ENCODE measurements at regions not wholly inside any gene's neighbourhood (a gene's known extent, or its start where the extent isn't known, plus 50 kb on each side); places are given as distances from the start of the nearest gene placed in this dataset.

DNA sequence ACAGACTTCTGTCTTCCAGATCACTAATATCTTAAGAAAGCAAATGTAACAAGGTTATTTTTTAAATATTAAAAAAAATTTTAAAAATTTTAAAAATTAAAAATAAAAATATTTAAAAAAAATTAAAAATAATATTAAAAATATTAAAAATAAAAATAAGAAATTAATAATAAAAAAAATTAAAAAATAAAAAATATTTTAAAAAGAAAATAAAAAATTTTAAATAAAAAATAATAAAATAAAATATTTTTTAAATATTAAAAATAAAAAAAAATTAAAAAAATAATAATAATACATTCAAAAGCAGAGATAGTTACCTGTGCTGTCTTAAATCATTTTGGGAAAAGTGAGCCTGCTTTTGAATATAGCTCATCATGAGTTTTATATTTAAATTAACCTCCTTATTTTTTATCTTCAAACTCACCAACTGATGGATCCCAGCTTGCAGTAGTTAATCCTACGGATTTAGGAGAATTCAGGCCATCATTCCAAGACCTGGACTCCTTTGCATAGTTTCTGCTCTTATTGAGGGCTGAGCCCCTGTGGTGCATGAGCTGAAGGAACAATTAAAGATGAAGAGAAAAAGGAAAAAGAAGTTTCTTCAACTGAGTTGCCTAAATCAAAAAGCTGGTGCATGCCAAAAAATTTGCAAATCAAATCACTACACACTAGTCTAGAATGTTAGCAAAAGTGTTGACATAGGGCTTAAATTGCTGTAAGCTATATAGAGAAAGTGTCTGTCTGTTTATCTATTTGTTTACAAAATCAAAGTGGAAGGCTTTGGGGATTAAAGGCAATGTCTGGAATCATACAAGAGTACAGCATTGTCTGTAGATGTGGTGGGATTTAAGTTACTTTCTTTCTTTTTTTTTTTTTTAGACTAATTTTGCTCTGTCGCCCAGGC lies 50.5 kb upstream of the ZNF438 start:
- DNase-seq (ENCODE audit: low read depth) = no peak

DNA sequence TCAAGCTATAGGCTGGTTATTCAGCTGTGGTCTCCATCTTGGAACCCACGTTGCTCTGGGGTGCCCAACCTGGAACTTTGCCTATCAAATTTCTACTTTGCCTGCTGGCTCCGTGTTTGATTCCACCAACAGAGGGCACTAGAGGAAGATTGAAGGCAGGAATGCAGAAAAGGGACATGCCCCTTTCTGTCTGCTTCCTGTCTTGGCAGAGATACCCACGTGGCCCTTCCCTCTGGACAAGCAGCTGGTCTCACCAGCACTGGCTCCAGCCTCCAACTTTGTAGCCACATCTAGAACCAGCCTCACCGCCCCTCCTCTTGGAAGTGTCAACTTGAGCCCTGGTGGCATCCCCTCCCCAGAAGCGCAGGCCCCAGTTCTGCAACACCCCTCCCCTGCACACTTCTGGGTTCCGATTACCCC lies 52.1 kb upstream of the ZNF438 start:
- no peak for DNase-seq (ENCODE audit: low read depth)

DNA sequence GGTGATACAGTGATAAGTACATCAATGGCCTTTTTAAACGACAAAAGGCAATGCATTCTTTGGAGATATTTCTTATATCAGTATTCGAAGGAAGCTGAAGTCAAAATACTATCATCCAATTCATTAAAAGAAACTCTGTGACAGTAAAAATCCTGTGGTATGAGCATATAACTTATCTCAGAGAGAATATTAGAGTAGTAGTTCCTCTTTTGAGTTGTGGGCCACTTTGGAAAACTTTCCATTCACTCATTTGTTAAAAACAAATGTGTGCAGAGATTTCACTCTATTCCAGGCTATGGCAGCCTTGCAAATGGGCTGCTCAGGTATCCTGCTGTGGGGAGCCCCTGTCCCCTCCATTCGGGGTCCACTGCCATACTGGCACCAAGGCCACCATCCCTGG lies 55.3 kb upstream of the ZNF438 start:
- DNase-seq (ENCODE audit: low read depth) = no peak

DNA sequence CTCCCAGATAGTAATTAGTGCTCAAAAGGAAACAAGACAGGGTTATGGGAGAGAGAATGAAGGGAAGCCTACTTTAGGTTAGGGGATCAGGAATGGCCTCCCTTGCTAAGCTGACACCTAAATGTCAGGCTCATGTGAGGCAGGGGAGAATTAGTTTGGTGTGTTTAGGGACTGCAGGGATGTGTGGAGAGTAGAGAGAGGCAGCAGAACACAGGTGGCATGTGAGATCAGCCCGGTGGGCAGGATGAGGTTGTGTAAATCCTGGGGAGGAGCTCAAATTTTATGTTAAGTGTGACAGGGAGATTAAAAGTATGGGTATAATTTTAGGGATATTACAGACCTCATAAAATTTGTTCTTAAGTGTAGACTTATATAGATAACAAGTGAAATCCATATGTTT lies 56.2 kb upstream of the ZNF438 start:
- no peak for DNase-seq (ENCODE audit: low read depth)

DNA sequence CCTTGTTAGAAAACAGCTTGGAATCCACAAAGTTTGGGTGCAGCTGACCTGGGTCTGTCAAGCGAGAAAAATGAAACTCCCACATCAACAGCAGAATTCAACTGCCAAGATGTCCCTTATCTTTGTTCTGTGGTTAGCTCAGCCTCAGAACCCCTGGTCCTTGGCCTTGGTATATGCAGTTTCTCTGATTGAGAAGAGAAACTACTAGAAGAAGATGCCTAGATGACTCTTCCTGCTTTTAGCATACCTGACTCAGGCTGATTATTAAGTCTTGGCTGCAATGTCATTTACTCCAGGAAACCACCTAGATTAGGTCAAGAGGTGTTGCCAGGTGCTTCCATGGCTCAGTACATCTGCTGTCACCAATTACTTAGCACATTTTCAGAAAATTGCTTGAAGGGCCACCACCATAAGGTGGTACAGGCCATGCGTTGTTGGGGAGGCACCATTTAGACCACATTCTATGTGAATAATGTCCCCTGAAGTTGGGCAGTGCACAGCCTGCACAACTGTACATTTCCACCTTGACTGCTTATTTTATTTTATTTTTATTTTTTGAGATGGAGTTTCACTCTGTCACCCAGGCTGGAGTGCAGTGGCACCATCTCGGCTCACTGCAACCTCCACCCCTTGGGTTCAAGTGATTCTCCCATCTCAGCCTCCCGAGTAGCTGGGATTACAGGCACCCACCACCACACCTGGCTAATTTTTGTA lies 59.4 kb upstream of the ZNF438 start:
- DNase-seq (ENCODE audit: low read depth) = no peak

DNA sequence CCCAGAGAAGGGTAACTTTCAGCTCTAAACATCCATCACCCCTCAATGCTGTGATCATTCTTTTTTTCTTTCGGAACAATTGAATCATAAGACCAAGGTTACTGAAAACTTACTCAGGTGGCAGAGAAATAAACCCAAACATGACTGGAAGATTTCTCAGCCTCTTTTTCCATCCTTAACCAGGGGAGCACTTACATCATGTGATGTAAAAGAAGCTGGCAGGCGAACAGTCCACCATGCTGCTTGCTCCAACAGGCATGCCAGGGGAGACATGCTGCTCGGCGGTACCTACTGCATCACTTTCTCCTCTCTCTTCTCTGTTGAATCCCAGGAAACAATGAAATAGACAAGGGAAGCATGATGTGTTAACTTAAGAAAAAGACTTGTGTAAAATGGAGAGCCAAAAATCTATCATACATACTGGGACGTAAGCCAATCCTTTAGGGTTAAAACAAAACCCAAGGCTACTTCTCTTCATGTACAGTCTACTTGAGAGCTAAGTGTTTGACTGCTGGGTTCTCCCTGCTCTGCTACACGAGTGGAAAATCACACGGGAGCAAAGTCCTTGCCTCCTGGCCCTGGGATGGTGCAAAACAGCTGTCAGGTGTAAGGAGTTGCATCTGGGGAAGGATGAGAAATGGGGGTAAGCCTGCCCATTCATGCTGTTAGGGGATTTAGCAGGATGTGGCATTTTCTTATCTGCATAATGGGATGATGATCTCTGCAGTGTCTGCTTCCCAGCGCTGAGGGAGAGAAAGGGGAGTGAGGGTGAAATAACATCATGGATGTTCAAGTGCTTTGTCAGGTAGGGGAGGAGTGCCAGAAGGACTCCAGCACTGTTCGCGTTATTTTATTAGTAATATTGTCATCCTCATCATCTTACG lies 64.3 kb upstream of the ZNF438 start:
- no peak for DNase-seq (ENCODE audit: low read depth)

DNA sequence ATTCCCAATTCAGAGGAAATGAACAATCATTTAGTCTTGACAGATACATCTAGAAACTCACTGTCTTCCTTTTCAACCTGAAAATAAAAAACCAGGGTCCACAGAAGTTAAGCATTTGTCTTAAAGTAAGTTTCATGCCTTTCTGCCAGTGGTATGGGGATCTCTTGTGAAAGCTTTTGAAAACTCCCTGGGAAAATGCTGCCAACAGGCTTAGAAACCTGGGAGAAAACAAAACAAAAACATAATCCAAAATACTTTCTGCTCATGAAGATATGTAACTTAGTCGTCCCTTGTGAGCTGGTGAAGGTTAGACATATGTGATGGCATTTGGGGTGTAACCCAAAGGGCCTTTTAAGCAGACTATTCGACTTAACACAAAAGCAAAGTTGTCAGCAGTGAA lies 66.4 kb upstream of the ZNF438 start:
- no peak for DNase-seq (ENCODE audit: low read depth)

DNA sequence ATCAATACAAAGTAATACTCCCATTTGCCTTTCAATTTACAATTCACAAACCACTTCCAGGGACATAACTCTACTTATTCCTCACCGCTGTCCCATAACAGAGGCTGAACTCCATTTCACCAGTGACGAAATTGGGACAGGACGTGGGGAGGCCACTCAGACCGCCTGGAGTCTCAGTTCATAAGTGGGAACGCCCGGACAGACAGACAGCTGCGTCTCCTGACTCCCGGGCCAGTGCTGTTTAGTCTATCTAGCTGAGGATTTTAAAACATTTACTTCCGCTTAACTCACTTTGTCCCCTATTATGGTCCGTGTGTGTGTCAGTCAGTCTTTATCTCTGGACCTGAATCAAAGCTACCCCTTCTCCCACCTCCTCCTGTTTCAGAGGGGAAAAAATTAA lies 67.4 kb upstream of the ZNF438 start:
- no peak for DNase-seq (ENCODE audit: low read depth)

DNA sequence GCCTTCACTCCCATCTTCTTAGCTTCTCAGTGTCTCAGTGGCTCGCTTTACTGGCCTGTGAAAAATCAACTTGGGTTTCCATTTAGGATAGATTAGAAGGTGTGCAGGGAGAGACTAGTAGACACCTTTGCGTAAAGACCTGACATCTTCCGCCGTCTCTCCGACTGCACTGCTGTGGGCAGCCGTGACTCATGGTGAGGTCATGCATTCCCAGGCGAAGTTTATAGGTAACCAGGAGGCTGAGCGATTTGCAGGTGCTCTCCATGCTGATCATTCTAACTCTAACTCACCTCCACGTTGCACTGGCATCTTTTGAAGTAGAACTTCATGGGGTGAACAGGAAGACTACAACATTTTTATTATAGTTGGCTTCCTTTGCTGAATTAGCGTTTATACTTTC lies 68.0 kb upstream of the ZNF438 start:
- no peak for DNase-seq (ENCODE audit: low read depth)

DNA sequence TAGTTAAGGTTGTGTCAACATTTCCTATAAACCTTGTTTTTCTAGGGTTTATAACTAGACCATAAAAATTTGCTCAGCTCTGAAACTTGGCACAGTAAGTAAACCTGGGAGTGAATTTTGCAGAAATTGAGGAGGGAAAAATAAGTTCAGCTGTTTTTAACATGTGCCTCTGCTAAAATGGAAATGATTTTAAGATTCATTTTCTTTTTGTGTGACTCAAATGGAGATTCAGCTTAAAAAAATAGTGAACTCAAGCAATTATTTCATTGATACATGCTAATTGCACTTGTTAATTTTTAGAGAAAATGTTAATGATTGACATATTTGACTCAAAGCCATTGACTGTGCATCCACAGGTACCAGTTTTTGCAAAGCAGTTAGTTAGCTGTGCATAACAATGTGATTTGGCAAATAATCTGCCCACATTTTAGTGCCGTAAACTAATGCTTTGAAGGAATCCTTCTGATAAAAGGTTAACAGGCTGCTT lies 68.5 kb upstream of the ZNF438 start:
- DNase-seq (ENCODE audit: low read depth) = no peak

DNA sequence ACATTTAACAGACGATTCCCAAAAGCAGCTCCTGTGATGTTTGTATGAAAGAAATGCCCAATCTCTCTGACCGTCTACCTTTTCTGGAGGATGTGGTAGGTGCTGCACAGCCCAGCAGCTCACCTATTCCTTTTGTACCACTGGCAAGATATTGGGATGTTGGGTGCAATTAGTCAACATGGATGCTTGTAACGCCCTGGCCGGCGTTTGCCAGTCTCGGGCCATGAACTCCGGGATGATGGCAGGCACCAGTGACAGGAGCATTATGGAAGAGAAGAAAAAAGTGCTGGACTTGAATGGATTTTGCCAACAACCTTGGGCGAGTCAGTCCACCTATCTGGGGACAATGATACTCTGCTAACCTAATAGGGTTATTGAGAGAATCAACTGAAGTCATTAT lies 69.0 kb upstream of the ZNF438 start:
- DNase-seq (ENCODE audit: low read depth) = no peak

DNA sequence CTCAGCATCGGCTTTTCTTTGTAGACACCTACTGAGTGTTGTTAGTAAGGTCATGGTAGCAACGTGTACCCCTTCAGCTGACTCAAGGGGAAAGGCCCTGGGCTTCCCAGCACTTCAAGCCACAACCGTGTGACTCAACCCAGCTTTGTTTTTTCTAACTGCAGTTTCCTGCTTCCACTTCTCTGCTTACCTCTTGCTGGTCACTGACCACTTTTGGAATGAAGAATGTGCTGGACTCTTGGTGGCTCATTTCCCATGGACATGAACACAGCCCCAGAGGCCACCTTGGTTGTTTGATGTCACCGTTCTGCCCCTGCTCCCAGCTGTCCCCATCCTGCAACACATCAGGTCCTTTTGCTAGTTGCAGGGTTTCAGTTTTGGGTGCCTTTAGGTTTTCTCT lies 69.5 kb upstream of the ZNF438 start:
- peak; percentile 47 for DNase-seq (ENCODE audit: low read depth)

DNA sequence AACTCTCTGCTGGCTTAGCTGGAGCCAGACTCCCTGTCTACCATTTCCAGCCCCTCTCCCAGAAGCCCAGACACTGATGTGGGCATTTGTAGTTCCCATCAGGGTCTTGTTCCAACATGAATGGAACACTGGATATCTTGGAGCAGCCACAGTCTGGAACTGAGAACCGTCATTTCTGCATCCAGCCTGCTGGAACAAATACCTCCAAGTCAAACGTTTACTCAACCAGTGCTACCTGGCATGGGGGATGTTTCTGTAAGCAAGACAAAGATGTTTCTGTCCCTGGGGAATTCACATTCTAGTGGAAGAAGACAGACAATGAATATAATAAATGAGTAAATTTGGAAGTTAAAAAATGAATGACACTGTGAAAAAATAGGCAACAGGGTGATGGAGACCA lies 70.8 kb upstream of the ZNF438 start:
- no peak for DNase-seq (ENCODE audit: low read depth)

DNA sequence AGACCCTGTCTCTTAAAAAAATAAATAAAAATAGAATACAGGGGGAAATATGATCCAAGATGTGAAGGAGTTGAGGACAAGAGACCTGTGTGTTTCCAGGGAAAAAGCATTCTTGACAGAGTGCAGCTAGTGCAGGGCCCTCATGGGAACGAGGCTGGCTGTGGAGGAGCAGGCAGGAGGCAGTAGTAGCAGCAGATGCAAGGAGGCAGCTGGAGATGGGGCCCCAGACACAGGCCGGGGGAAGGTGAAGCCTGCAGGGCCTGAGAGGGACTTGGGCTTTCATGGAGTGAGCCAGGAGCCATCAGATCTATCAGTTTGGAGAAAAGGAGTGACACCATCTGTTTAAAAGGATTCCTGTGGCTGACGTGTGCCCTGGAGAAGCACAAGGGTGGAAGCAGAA lies 71.4 kb upstream of the ZNF438 start:
- no peak for DNase-seq (ENCODE audit: low read depth)

DNA sequence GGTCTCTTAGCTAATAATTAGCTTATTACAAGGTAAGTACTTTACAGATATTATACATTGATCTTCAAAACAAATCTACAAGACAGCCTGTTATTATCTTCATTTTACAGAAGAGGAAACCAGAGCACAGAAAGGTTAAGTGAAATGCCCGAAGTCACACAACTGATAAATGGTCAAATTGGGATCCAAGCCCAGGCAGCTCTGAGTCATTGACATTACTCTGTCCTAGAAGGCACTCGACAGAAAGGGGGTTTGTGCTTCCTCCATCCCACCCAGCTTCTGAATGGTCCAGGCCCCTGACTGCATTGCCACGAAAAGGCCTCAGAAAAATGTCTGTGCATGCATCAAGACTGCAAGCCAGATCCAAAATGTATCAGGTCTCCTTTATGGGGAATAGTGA lies 81.3 kb upstream of the ZNF438 start:
- DNase-seq (ENCODE audit: low read depth) = no peak

DNA sequence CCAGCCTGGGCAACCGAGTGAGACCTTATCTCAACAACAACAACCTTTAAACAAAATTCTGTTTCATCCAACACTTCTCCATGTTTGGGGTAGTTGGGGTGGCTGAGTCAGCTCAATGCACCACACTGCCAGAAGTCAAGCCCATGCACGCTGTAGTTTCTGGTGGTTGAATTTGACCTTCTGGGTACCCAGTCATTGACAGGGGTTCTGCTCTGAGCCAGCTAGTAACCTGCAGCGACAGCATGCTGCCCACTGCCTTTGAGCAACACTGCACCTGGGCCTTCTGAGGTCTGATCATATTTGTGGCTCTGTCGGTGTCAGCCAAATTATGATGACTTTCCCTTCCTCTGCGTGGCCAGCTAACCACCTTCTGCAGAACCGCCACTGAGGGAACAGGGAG lies 84.6 kb upstream of the ZNF438 start:
- no peak for DNase-seq (ENCODE audit: low read depth)

DNA sequence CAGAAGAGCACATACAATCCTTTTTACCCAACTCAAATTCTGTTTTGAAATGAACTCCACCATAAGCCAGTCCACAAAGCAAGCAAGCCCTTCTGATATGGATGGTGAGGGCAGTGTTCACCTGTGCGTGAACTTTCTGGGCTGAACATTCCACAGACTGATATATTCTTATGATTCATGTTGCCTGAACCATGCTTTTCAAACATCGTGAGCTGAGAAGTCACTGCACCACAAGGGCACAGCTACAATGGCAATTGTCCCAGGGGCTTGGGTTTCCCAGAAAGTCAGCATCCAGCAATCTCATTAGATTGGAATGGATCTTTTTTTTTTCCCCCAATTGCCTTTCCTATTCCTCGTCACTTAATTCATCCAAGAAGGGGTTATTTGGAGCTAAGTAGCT lies 86.9 kb upstream of the ZNF438 start:
- DNase-seq (ENCODE audit: low read depth) = no peak

DNA sequence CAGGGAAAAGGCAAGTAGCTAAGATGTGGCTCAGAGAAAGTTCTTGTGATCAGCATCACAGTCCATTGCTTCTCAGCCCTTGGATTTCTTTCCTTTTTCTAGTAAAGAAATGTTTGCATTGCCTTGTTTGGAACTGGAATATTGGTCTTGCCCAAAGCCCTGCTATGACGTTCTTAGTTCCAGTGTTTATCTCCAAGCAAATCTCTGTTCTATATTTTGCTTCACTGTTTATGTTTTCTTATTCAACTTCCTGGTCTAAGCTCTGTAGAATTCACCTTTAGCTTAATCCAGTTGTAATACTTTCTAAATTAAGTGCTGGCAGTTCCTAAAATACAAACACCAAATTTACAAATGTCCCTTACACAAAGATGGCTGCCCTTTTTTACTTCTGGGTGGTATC lies 88.7 kb upstream of the ZNF438 start:
- DNase-seq (ENCODE audit: low read depth) = no peak

DNA sequence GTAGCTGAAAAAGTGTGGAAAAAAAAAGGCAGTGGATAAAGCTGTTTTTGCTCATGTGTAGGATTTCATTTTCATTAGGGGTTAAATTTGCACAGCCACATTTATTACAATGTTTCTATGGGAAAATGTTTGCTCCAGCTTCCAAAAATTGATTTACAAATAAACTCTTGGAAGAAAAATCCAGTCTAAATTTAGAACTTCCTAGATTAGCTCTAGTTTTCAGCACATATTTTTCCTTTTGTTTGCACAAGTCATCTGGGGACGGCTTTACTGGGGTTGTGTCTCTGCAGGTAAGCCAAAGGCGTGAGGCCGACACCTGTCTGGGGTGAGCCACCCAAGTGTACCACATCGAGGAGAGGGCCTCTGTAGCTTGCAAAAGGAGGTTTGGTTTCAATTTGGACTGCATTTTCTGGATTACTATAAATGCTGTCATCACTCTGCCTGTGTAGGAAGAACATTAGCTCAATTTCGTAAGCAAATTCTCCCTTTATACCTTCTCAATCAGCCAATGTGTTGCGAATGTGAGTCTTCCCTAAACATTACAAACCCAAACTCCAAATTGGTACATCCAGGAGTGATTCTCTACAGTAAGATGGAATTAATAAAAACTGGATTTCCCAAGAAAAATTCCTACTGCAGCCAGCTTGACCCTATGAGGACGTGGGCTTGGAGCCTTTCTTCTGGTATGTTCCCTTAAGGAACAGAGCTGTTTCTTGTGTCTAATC lies 89.5 kb upstream of the ZNF438 start:
- DNase-seq (ENCODE audit: low read depth) = no peak

DNA sequence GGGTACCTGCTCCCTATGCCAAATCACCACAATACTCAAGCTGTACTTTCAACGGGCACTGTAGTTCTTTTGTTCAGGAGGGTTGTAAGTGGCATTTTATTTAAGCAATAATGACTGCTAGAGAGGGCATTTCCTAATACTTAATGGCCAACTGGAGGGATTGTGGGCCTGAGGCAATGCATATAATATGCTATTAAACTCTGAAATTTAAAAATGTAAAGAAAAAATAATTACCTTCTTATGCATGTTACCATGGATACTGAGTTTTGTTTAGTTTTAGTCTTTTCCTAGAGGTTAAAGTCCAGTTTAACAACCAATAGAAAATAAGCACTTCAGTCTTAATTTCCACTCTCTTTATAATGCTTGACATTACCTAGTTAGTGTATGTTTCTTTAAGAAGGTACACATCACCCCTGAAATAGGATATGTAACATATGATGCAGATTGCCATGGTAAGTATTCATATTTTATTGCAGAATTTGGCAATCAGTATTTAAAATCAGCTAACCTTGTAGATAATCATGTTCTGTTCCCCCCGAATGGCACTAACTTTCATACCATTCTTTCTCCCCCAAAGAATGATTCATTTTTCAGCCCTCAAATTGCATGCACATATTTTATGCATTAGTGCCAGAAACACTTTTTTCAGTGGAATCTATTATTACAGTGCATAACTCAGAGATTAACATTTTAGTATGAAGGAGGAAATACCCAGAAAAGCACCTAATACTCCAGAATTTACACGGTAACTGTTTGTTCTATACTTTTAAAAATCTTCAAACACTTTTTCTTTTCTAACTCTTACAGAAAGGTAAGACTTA lies 90.3 kb upstream of the ZNF438 start:
- DNase-seq (ENCODE audit: low read depth) = no peak

DNA sequence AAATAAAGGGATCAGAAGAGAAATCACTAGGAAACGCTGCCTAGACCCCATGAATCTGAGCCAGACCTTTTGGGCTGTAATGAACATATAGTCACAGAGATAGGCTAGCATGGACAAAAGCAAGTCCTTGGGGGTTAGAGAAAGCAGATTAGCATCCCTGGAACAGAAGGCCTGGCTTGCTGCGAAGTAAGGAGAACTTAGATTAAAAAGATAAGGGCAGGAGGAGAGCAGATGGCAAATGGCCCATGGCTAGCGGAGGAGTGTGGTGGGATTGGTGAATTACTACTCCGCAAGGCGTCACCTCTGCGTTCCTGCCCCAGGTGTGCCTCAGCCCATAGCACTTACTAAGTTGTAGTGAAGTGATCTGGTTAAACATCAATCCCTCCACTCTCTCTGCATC lies 92.3 kb upstream of the ZNF438 start:
- DNase-seq (ENCODE audit: low read depth) = no peak

Data from HS-5 (cell line).